H1 (cell line): ENCODE measurements at regions not wholly inside any gene's neighbourhood (a gene's known extent, or its start where the extent isn't known, plus 50 kb on each side); places are given as distances from the start of the nearest gene placed in this dataset.

Experiments
- CTCF ChIA-PET: fragments of 300-600 bp; sonication (Branson Sonifier 250); formaldehyde crosslinking; loops from one replicate; lab custom pipeline; 2021; ENCODE audit not compliant: partially characterized antibody; lab: Charles Lee
- POLR2A ChIA-PET: fragments of 300-600 bp; sonication (Branson Sonifier 250); formaldehyde crosslinking; loops from one replicate; lab custom pipeline; 2021; ENCODE audit warnings: inconsistent platforms; ENCODE audit not compliant: partially characterized antibody; lab: Charles Lee
- DNase-seq, 2 experiments: peaks; one replicate each; pipeline versions ENCODE4 v3.0.0 to v3.0.0-alpha.2; 2010 to 2022; ENCODE audit warnings: low spot score in 2 of 2, low read depth in 1 of 2, mixed read lengths in 1 of 2
- FAIRE-seq: peaks from 2 replicates; lab custom pipeline; 2011; peaks lifted over from hg19 to GRCh38; lab: Jason Lieb, UNC
- H2AFZ ChIP-seq: 2 replicates; pipeline ENCODE4 v1.8.1; 2012; ENCODE audit warnings: low read length, inconsistent platforms
- H2AK5ac ChIP-seq: 2 replicates; pipeline ENCODE4 v1.6.1; 2013; ENCODE audit warnings: low read depth, low read length
- H2BK120ac ChIP-seq: replicated peaks from 2 replicates; pipeline ENCODE3; 2013; ENCODE audit warnings: low read depth, low read length, inconsistent platforms
- H2BK12ac ChIP-seq: 2 replicates; pipeline ENCODE4 v1.6.1; 2013; ENCODE audit warnings: low read depth, low read length
- H2BK15ac ChIP-seq: 2 replicates; pipeline ENCODE4 v1.6.1; 2013; ENCODE audit warnings: low read length
- H2BK20ac ChIP-seq: 2 replicates; pipeline ENCODE4 v1.6.1; 2013; ENCODE audit warnings: low read length
- H2BK5ac ChIP-seq: 2 replicates; pipeline ENCODE4 v1.6.1; 2013; ENCODE audit warnings: low read depth, low read length
- H3K14ac ChIP-seq: 2 replicates; pipeline ENCODE4 v1.6.1; 2013; ENCODE audit warnings: inconsistent platforms; ENCODE audit not compliant: insufficient read length
- H3K18ac ChIP-seq: 2 replicates; pipeline ENCODE4 v1.6.1; 2013; ENCODE audit warnings: low read length; ENCODE audit errors: extremely low read depth
- H3K23ac ChIP-seq: 2 replicates; pipeline ENCODE4 v1.6.1; 2013; ENCODE audit warnings: inconsistent platforms; ENCODE audit not compliant: insufficient read length
- H3K23me2 ChIP-seq: 2 replicates; pipeline ENCODE4 v1.6.1; 2013; ENCODE audit warnings: low read depth, low read length
- H3K27ac ChIP-seq: 2 replicates; pipeline ENCODE4 v1.6.1; 2011; ENCODE audit warnings: low read depth, low read length, inconsistent platforms
- H3K27me3 ChIP-seq, 4 experiments: replicated peaks in 1 of 4; 1 replicate in 1 of 4; 2 replicates in 3 of 4; pipeline versions ENCODE4 v1.6.1 to v1.8.1; 2011 to 2013; ENCODE audit warnings: low read length in 3 of 4, mild to moderate bottlenecking in 3 of 4, inconsistent platforms in 2 of 4, mixed read lengths in 2 of 4, moderate library complexity in 1 of 4; ENCODE audit not compliant: control insufficient read depth in 3 of 4, insufficient read depth in 3 of 4; ENCODE audit errors: extremely low read depth in 1 of 4
- H3K36me3 ChIP-seq, 4 experiments: 2 replicates each; pipeline versions ENCODE4 v1.6.1 to v1.8.1; 2011 to 2013; ENCODE audit warnings: mild to moderate bottlenecking in 4 of 4, low read length in 3 of 4, moderate library complexity in 2 of 4, control low read depth in 1 of 4, inconsistent platforms in 1 of 4; ENCODE audit not compliant: insufficient read depth in 4 of 4, control insufficient read depth in 2 of 4
- H3K4ac ChIP-seq: replicated peaks from 2 replicates; pipeline ENCODE3; 2013; ENCODE audit warnings: low read length, low read depth, mixed read lengths, inconsistent platforms; ENCODE audit not compliant: insufficient read length
- H3K4me1 ChIP-seq, 4 experiments: replicated peaks in 1 of 4; 1 replicate in 1 of 4; 2 replicates in 3 of 4; pipeline versions ENCODE4 v1.6.1 to v1.8.1; 2011 to 2013; ENCODE audit warnings: low read length in 3 of 4, inconsistent platforms in 2 of 4, mixed read lengths in 1 of 4; ENCODE audit not compliant: insufficient read depth in 4 of 4, control insufficient read depth in 3 of 4
- H3K4me2 ChIP-seq, 2 experiments: 2 replicates each; pipeline versions ENCODE4 v1.6.1 to v1.8.1; 2011 to 2013; ENCODE audit warnings: low read depth in 2 of 2, low read length in 2 of 2, control low read depth in 1 of 2, inconsistent platforms in 1 of 2, mild to moderate bottlenecking in 1 of 2; ENCODE audit not compliant: insufficient read depth in 1 of 2
- H3K4me3 ChIP-seq, 4 experiments: fragments of 200-600, 300-600 bp in 1 of 4; sonication (generic), shearing (Covaris generic), sonication (Bioruptor Twin) in 1 of 4; 2 replicates each; pipeline versions ENCODE4 v1.5.1 to v1.8.1; 2011 to 2016; ENCODE audit warnings: low read length in 4 of 4, low read depth in 3 of 4, control low read depth in 2 of 4, inconsistent platforms in 2 of 4, mild to moderate bottlenecking in 2 of 4, mixed read lengths in 1 of 4, moderate library complexity in 1 of 4; ENCODE audit not compliant: insufficient read depth in 2 of 4; ENCODE audit errors: extremely low read depth in 1 of 4
- H3K56ac ChIP-seq: replicated peaks from 2 replicates; pipeline ENCODE3; 2013; ENCODE audit warnings: low read depth, mild to moderate bottlenecking, mixed read lengths, low read length, inconsistent platforms; ENCODE audit not compliant: insufficient read length
- H3K79me1 ChIP-seq: 2 replicates; pipeline ENCODE4 v1.6.1; 2013; ENCODE audit warnings: low read depth, low read length, control low read depth
- H3K79me2 ChIP-seq, 2 experiments: 2 replicates each; pipeline versions ENCODE4 v1.6.1 to v1.8.1; 2012 to 2013; ENCODE audit warnings: low read length in 2 of 2, mild to moderate bottlenecking in 2 of 2, inconsistent platforms in 1 of 2; ENCODE audit not compliant: insufficient read depth in 2 of 2, control insufficient read depth in 1 of 2
- H3K9ac ChIP-seq, 4 experiments: replicated peaks in 1 of 4; 1 replicate in 1 of 4; 2 replicates in 3 of 4; pipeline versions ENCODE4 v1.6.1 to v1.8.1; 2011 to 2013; ENCODE audit warnings: low read depth in 3 of 4, low read length in 3 of 4, control low read depth in 2 of 4, mild to moderate bottlenecking in 2 of 4, moderate library complexity in 2 of 4, inconsistent platforms in 1 of 4; ENCODE audit errors: extremely low read depth in 1 of 4
- H3K9me3 ChIP-seq, 2 experiments: 2 replicates each; pipeline versions ENCODE4 v1.6.1 to v1.8.1; 2012 to 2013; ENCODE audit warnings: mild to moderate bottlenecking in 2 of 2, moderate library complexity in 2 of 2, control low read depth in 1 of 2, inconsistent platforms in 1 of 2, low read depth in 1 of 2, low read length in 1 of 2, mixed read lengths in 1 of 2; ENCODE audit not compliant: insufficient read depth in 2 of 2
- H4K20me1 ChIP-seq, 2 experiments: replicated peaks in 1 of 2; 2 replicates each; pipeline versions ENCODE3 to v1.8.1; 2011 to 2013; ENCODE audit warnings: inconsistent platforms in 2 of 2, low read length in 2 of 2, mild to moderate bottlenecking in 1 of 2; ENCODE audit not compliant: insufficient read depth in 2 of 2, control insufficient read depth in 1 of 2
- H4K5ac ChIP-seq: 2 replicates; pipeline ENCODE4 v1.6.1; 2013; ENCODE audit warnings: low read length, low read depth, mixed read lengths, inconsistent platforms; ENCODE audit not compliant: insufficient read length
- H4K8ac ChIP-seq: 2 replicates; pipeline ENCODE4 v1.8.0; 2013; ENCODE audit warnings: mild to moderate bottlenecking, moderate library complexity, low read length, inconsistent platforms; ENCODE audit not compliant: insufficient read depth; ENCODE audit errors: extremely low read depth
- H4K91ac ChIP-seq: replicated peaks from 2 replicates; pipeline ENCODE3; 2013; ENCODE audit warnings: low read length, mixed read lengths, inconsistent platforms; ENCODE audit not compliant: insufficient read length
- CEBPB ChIP-seq: IDR thresholded peaks from 2 replicates; pipeline ENCODE4 v1.6.1; 2012; ENCODE audit warnings: low read depth, low read length
- CHD2 ChIP-seq: IDR thresholded peaks from 2 replicates; pipeline ENCODE4 v1.6.1; 2012; ENCODE audit warnings: low read length, improper control_type of control experiment
- CTCF ChIP-seq, 3 experiments: IDR thresholded peaks; 1 replicate in 2 of 3; 2 replicates in 1 of 3; pipeline versions ENCODE4 v1.5.1 to v1.6.1; 2011; ENCODE audit warnings: low read length in 3 of 3, mild to moderate bottlenecking in 3 of 3, inconsistent platforms in 2 of 3, low read depth in 1 of 3, moderate library complexity in 1 of 3; ENCODE audit not compliant: insufficient read depth in 1 of 3; ENCODE audit errors: control extremely low read depth in 1 of 3
- JUND ChIP-seq: IDR thresholded peaks from 2 replicates; pipeline ENCODE4 v1.6.1; 2011; ENCODE audit warnings: mild to moderate bottlenecking, improper control_type of control experiment, low read length
- SIN3A ChIP-seq, 2 experiments: IDR thresholded peaks in 1 of 2; conservative IDR thresholded peaks in 1 of 2; 2 replicates each; pipeline ENCODE4 v1.6.1; 2011 to 2012; ENCODE audit warnings: low read length in 2 of 2, improper control_type of control experiment in 1 of 2, low read depth in 1 of 2, mild to moderate bottlenecking in 1 of 2
- TEAD4 ChIP-seq: IDR thresholded peaks from 2 replicates; pipeline ENCODE4 v1.6.1; 2012; ENCODE audit warnings: low read depth, low read length, inconsistent platforms, mixed read lengths
- ZNF274 ChIP-seq: IDR thresholded peaks from 2 replicates; pipeline ENCODE4 v1.7.0; 2012; ENCODE audit warnings: low read length, borderline replicate concordance; ENCODE audit errors: extremely low read depth
- WGBS, 2 experiments: shearing (Covaris generic) in 1 of 2; methylation state at CpG; one replicate each; pipeline versions ENCODE4 v1.1.6 to v1.1.7; 2013 to 2015; ENCODE audit warnings: low lambda C conversion rate in 2 of 2, mixed read lengths in 2 of 2, inconsistent platforms in 1 of 2, low coverage in 1 of 2, missing lambda C conversion rate in 1 of 2; ENCODE audit not compliant: insufficient replicate concordance in 2 of 2, insufficient coverage in 1 of 2, insufficient read length in 1 of 2; ENCODE audit errors: extremely low coverage in 1 of 2, missing lambda C conversion rate in 1 of 2; 5-methylcytosine and 5-hydroxymethylcytosine counted together

DNA sequence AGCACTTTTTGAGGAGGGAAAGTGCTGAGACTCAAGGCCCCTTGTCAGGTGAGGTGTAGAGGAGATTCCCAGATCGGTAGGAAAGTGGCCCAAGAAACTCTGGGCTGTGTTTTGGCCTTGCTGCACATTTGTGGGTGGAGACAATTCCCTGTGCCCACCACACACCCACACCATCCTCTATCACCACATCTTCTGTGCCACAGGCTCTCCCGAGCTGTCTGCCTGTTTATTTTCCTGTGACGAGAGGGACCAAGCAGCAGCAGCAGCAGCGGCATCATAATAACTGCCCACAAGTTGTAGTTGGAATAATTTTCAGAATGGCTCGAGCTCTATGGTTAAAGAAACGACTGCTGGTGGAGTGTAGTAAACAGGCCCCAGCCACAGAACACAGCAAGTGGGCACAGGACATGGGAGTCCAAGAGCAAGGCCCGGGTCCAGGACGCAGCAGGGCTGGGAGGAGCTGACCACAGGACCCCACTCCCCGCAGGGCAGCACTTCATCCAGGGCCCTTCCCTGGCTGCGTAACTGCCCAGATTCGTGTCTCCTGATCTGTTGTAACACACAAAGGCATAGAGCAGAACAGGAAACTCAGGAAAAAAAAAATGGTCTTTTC, 55.6 kb upstream of the BCL2L14 start:
- Histone ChIP-seq H3K79me1 (no peaks in the 10 kb centered on the region), H3K18ac (no peak overlapping the region), H2BK5ac (no peak overlapping the region), H3K9me3 (no peaks in the 10 kb centered on the region), H3K27me3 (no peaks in the 10 kb centered on the region; a peak in 1 of 7 replicates), H3K4ac (no peak overlapping the region), H2BK12ac (no peak overlapping the region; the same call in 1 of the 2 replicates), H3K27ac (no peak overlapping the region), H4K5ac (no peak overlapping the region), H2BK15ac (peak overlapping the region; percentile 3; the same call in 1 of the 2 replicates), H2BK20ac (no peak overlapping the region), H3K23me2 (peaks cover 3% of the 10 kb centered on the region; the same call in 1 of the 2 replicates), H2BK120ac (no peak overlapping the region), H3K36me3 (no peaks in the 10 kb centered on the region), H3K9ac (no peak overlapping the region), H3K4me2 (no peak overlapping the region)
- no peak for FAIRE-seq
- 76% methylated on average over 11 of the region's 11 CpGs; no CpG with 5 or more reads in 1 of the 2 experiments for WGBS, 2 experiments
- CTCF ChIA-PET = interaction anchor here (0.6 to 1.1 kb wide), 3 partner anchors 14 to 503 kb away, joined by 3 to 5 read pairs (median 5); no protein-coding TSS in a partner anchor
- TF ChIP-seq CEBPB (no peak), JUND (no peak), SIN3A (conservative IDR thresholded peaks at IDR 0.05 in 1 of 2, IDR thresholded peaks at IDR 0.05 in 1 of 2; ENCODE audit: low read depth in 1 of 2, low read length in 2 of 2) (no peak), ZNF274 (no peak), CHD2 (no peak), CTCF (IDR thresholded peaks at IDR 0.05; ENCODE audit: control extremely low read depth in 1 of 3, insufficient read depth in 1 of 3, low read depth in 1 of 3, low read length in 3 of 3) (no peak), TEAD4 (no peak)
- TF ChIP-seq, all 59 proteins: peak for 0
- Histone ChIP-seq H3K4me1 (peaks cover 4 to 15% (median 10%) of the 10 kb centered on the region in 4 experiments), H2AK5ac (no peak overlapping the region), H4K20me1 (no peaks in the 10 kb centered on the region), H4K8ac (no peak overlapping the region), H3K79me2 (no peaks in the 10 kb centered on the region), H3K56ac (no peak overlapping the region), H2AFZ (no peak overlapping the region), H3K23ac (no peak overlapping the region), H4K91ac (no peak overlapping the region), H3K14ac (no peak overlapping the region), H3K4me3 (no peak overlapping the region)
- no peak for DNase-seq
- POLR2A ChIA-PET = no interaction called here
